ENCODE measurements at regions not wholly inside any gene's neighbourhood (a gene's known extent, or its start where the extent isn't known, plus 50 kb on each side); places are given as distances from the start of the nearest gene placed in this dataset.

DNA sequence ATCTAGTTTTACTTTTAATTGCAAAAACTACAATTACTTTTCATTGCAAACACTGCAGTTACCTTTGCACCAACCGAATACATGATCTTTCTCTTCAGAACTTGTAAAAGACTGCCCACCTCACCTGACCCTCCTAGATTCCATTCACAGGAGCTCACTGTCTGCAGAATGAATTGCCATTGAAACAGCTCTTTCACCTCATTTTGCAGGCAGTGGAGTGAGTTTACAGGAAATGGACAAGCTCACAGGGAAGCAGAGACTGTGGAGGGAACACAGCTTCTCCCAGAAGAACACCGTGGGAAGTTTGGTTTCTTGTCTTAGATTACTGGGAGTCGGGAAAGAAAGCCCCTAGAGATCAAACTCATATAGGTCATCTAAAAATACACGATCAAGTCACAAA lies 439.7 kb upstream of the RBFOX1 start:
- TF ChIP-seq, protein P1, sequence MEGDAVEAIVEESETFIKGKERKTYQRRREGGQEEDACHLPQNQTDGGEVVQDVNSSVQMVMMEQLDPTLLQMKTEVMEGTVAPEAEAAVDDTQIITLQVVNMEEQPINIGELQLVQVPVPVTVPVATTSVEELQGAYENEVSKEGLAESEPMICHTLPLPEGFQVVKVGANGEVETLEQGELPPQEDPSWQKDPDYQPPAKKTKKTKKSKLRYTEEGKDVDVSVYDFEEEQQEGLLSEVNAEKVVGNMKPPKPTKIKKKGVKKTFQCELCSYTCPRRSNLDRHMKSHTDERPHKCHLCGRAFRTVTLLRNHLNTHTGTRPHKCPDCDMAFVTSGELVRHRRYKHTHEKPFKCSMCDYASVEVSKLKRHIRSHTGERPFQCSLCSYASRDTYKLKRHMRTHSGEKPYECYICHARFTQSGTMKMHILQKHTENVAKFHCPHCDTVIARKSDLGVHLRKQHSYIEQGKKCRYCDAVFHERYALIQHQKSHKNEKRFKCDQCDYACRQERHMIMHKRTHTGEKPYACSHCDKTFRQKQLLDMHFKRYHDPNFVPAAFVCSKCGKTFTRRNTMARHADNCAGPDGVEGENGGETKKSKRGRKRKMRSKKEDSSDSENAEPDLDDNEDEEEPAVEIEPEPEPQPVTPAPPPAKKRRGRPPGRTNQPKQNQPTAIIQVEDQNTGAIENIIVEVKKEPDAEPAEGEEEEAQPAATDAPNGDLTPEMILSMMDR (IDR thresholded peaks at IDR 0.05) = no peak
- no peak for TF ChIP-seq POLR2AphosphoS5 (IDR thresholded peaks at IDR 0.05)
